ENCODE measurements at regions not wholly inside any gene's neighbourhood (a gene's known extent, or its start where the extent isn't known, plus 50 kb on each side); places are given as distances from the start of the nearest gene placed in this dataset.

DNA sequence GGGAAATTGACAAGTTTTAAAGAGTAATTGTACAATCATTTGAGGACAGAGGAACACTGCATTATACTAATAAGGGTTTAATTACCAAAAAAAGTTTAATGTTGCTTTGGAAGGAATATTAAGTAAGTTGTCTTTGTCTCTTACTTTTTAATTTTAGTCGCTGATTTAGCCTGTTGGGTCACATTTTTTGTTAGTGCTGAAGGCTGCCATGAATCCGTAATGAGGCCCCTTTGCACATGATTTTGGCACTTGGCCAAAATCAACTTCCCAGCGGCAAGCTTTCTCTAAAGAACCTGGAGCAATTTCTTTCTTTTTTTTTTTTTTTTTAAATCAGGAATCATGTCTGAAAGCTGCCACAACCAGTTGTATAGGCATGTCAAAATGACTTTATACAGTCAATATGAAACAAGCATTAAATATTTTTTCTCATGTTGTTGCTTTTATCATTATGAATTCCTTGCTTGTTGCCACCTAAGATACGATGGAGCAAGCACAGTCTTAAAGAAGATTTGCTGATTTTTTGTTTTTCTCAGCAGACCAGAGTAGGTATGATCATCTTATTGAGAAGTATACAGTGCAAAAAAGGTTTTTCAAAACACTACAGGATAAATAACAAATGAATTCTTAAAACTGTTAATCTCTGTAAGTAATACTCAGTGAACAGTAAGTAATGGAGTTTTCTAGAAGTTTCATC is 690.4 kb downstream of the USP25 start:
- Histone ChIP-seq H3K36me3 (no peaks in the 10 kb centered on the region), H3K4me3 (peak overlapping the region; percentile 51 to 60 (median 56)), H3K9me3 (no peaks in the 10 kb centered on the region), H3K27ac (peak overlapping the region; percentile 86 to 91 (median 90)), H3K27me3 (no peaks in the 10 kb centered on the region), H3K4me1 (peaks cover 11 to 23% of the 10 kb centered on the region in 2 donors)
- in situ Hi-C loops (cut with MboI; ENCODE audit: low sequenced_read_pairs in 4 of 4) (loop anchor here in 1 of 4 donors (10.0 kb wide), 3 partner anchors 115 to 225 kb away; no protein-coding TSS in a partner anchor), intact Hi-C loops (cut with DNase I; ENCODE audit: low total_unique reads) (loop anchor here (5.0 to 10.0 kb wide), 3 partner anchors 167 to 688 kb away; no protein-coding TSS in a partner anchor)
- no peak for TF ChIP-seq POLR2A (IDR thresholded peaks at IDR 0.05)
- TF ChIP-seq, protein P1, sequence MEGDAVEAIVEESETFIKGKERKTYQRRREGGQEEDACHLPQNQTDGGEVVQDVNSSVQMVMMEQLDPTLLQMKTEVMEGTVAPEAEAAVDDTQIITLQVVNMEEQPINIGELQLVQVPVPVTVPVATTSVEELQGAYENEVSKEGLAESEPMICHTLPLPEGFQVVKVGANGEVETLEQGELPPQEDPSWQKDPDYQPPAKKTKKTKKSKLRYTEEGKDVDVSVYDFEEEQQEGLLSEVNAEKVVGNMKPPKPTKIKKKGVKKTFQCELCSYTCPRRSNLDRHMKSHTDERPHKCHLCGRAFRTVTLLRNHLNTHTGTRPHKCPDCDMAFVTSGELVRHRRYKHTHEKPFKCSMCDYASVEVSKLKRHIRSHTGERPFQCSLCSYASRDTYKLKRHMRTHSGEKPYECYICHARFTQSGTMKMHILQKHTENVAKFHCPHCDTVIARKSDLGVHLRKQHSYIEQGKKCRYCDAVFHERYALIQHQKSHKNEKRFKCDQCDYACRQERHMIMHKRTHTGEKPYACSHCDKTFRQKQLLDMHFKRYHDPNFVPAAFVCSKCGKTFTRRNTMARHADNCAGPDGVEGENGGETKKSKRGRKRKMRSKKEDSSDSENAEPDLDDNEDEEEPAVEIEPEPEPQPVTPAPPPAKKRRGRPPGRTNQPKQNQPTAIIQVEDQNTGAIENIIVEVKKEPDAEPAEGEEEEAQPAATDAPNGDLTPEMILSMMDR (IDR thresholded peaks at IDR 0.05 in 4 of 5, conservative IDR thresholded peaks at IDR 0.05 in 1 of 5): no peak
- DNase-seq (peak; percentile 54 to 57), ATAC-seq (peak in 1 of 2 donors; percentile 43)

DNA sequence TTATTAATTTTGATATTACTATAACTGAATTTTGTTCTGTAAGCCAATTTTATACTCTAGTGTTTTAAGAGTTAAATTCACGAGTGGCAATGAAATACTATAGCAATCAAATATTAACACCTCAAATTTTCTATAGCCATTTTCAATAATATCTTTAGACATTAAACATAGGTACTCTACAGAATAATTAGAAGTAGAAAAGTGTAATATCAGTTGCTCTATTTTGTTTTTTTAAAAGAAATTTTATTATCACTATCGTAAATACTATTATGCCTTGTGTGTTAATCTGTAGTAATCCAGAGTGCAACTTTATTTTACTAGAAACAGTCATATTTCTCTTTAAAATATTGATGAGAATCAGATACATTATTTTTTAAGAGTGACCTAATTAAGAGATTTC is 691.2 kb downstream of the USP25 start:
- Histone ChIP-seq H3K4me3 (peak overlapping the region; percentile 51 to 60 (median 56)), H3K4me1 (peaks cover 19 to 31% of the 10 kb centered on the region in 2 donors), H3K9me3 (no peaks in the 10 kb centered on the region), H3K27ac (peak overlapping the region; percentile 86 to 91 (median 90)), H3K27me3 (no peaks in the 10 kb centered on the region), H3K36me3 (no peaks in the 10 kb centered on the region)
- no peak for ATAC-seq
- DNase-seq: no peak
- no peak for TF ChIP-seq POLR2A (IDR thresholded peaks at IDR 0.05)
- TF ChIP-seq, protein P1 (IDR thresholded peaks at IDR 0.05 in 4 of 5, conservative IDR thresholded peaks at IDR 0.05 in 1 of 5): no peak
- intact Hi-C loops (cut with DNase I; ENCODE audit: low total_unique reads): loop anchor here (5.0 to 10.0 kb wide), 3 partner anchors 166 to 689 kb away; no protein-coding TSS in a partner anchor
- in situ Hi-C loops (cut with MboI; ENCODE audit: low sequenced_read_pairs in 4 of 4): loop anchor here in 1 of 4 donors (10.0 kb wide), 3 partner anchors 114 to 226 kb away; no protein-coding TSS in a partner anchor

DNA sequence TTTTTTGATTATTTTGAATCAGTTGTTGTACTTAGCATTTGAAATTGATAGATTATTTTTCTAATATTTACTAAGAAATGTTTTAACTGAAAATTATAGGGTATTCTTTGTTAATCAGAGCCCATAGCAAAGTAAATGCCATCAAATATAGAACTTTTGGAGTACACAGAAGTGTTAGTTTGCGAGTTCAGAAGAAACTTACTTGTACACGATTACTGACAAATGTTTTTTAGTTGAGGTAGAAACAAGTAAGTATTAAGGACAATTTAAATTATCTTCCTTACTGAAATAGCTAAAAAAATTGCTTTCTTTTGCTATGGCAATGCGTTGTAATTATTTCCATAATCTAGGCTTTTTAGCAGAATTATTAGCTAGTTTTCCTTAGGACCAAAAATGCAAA is 692.2 kb downstream of the USP25 start:
- DNase-seq (no peak), ATAC-seq (no peak)
- TF ChIP-seq POLR2A (IDR thresholded peaks at IDR 0.05): no peak
- TF ChIP-seq, protein P1 (IDR thresholded peaks at IDR 0.05 in 4 of 5, conservative IDR thresholded peaks at IDR 0.05 in 1 of 5): no peak
- in situ Hi-C loops (cut with MboI; ENCODE audit: low sequenced_read_pairs in 4 of 4) (loop anchor here in 1 of 4 donors (10.0 kb wide), 3 partner anchors 113 to 227 kb away; no protein-coding TSS in a partner anchor), intact Hi-C loops (cut with DNase I; ENCODE audit: low total_unique reads) (loop anchor here (5.0 to 10.0 kb wide), 3 partner anchors 165 to 690 kb away; no protein-coding TSS in a partner anchor)
- Histone ChIP-seq H3K36me3 (no peaks in the 10 kb centered on the region), H3K4me3 (peak overlapping the region; percentile 51 to 60 (median 56)), H3K27me3 (no peaks in the 10 kb centered on the region), H3K9me3 (no peaks in the 10 kb centered on the region), H3K4me1 (peaks cover 28 to 35% of the 10 kb centered on the region in 2 donors), H3K27ac (peak overlapping the region; percentile 86 to 91 (median 90))

DNA sequence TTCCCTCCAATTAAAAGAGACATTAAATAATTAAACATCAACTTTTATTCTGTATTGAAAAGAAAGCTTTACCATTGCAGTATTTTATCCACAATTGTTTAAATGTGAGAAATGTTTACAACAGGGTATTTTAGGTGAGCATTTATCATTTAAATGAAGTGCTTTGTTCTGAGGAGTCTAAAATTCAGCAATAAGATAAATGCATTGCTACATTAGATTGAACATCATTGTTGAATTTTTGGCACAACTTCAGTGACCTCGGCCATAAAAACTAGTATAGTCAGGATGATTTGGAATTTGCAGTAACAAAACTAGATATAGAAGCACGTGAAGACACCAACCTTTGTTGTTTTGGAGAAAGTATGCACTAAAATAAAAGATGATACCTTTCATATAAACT is 692.9 kb downstream of the USP25 start:
- Histone ChIP-seq H3K4me3 (peak overlapping the region; percentile 51 to 60 (median 56)), H3K4me1 (peaks cover 34% of the 10 kb centered on the region in 2 donors)

More for the DNA sequence above, 692.9 kb downstream of the USP25 start:
- Histone ChIP-seq H3K27ac (peak overlapping the region; percentile 86 to 91 (median 90)), H3K9me3 (no peaks in the 10 kb centered on the region), H3K27me3 (no peaks in the 10 kb centered on the region), H3K36me3 (no peaks in the 10 kb centered on the region)
- TF ChIP-seq, protein P1 (IDR thresholded peaks at IDR 0.05 in 4 of 5, conservative IDR thresholded peaks at IDR 0.05 in 1 of 5): no peak
- no peak for TF ChIP-seq POLR2A (IDR thresholded peaks at IDR 0.05)
- DNase-seq (no peak), ATAC-seq (no peak)
- intact Hi-C loops (cut with DNase I; ENCODE audit: low total_unique reads) (loop anchor here (5.0 to 10.0 kb wide), 3 partner anchors 165 to 690 kb away; no protein-coding TSS in a partner anchor), in situ Hi-C loops (cut with MboI; ENCODE audit: low sequenced_read_pairs in 4 of 4) (loop anchor here in 1 of 4 donors (10.0 kb wide), 3 partner anchors 112 to 228 kb away; no protein-coding TSS in a partner anchor)

Measured in gastrocnemius medialis (tissue), 4 donors.